SU-DHL-6 (cell line): ENCODE measurements at regions not wholly inside any gene's neighbourhood (a gene's known extent, or its start where the extent isn't known, plus 50 kb on each side); places are given as distances from the start of the nearest gene placed in this dataset.

ENCODE experiments used
- H2AFZ ChIP-seq: fragments of 200-600 bp; sonication (generic); 2 replicates; pipeline ENCODE4 v1.6.1; 2014; ENCODE audit warnings: low read depth, mild to moderate bottlenecking, moderate library complexity, mixed read lengths, antibody characterized with exemption, low read length; ENCODE audit not compliant: severe bottlenecking
- H3F3A ChIP-seq: fragments of 200-600 bp; shearing (Covaris generic); 2 replicates; pipeline ENCODE4 v1.6.0; 2016; ENCODE audit warnings: antibody characterized with exemption, mild to moderate bottlenecking; ENCODE audit not compliant: insufficient read depth
- H3K27ac ChIP-seq: fragments of 200-600 bp; sonication (generic); 2 replicates; pipeline ENCODE4 v1.5.1; 2016; ENCODE audit warnings: low read depth, mild to moderate bottlenecking, low read length, moderate library complexity, mixed read lengths
- H3K27me3 ChIP-seq: fragments of 200-600 bp; sonication (generic), shearing (Covaris generic); 2 replicates; pipeline ENCODE4 v1.6.0; 2014; ENCODE audit warnings: mild to moderate bottlenecking, low read length
- H3K36me3 ChIP-seq: fragments of 200-600 bp; sonication (generic); 2 replicates; pipeline ENCODE4 v1.6.1; 2014; ENCODE audit warnings: mild to moderate bottlenecking, low read length, mixed read lengths
- H3K4me2 ChIP-seq: fragments of 300-600, 200-600 bp; shearing (Covaris generic), sonication (generic); 2 replicates; pipeline ENCODE4 v1.6.0; 2014; ENCODE audit warnings: low read length, low read depth, mild to moderate bottlenecking; ENCODE audit not compliant: poor library complexity, severe bottlenecking
- H3K4me3 ChIP-seq: fragments of 200-600 bp; sonication (generic); 2 replicates; pipeline ENCODE4 v1.5.1; 2014; ENCODE audit warnings: antibody characterized with exemption, low read length, mild to moderate bottlenecking, mixed read lengths; ENCODE audit not compliant: insufficient read depth, poor library complexity, severe bottlenecking
- H3K79me2 ChIP-seq: fragments of 200-600 bp; sonication (generic); 2 replicates; pipeline ENCODE4 v1.6.1; 2014; ENCODE audit warnings: mild to moderate bottlenecking, low read length, moderate library complexity; ENCODE audit not compliant: insufficient read depth
- H3K9ac ChIP-seq: fragments of 200-600 bp; sonication (generic); 2 replicates; pipeline ENCODE4 v1.7.0; 2014; ENCODE audit warnings: mild to moderate bottlenecking, low read length
- H3K9me2 ChIP-seq: fragments of 200-600 bp; sonication (generic); replicated peaks from 2 replicates; pipeline ENCODE4 v1.6.1; 2014; ENCODE audit warnings: low read length; ENCODE audit not compliant: insufficient read depth
- H3K9me3 ChIP-seq: fragments of 200-600 bp; sonication (generic); 2 replicates; pipeline ENCODE4 v1.6.1; 2014; ENCODE audit warnings: low read length, mixed read lengths; ENCODE audit not compliant: insufficient read depth
- H4K20me1 ChIP-seq: fragments of 200-600 bp; sonication (generic); 2 replicates; pipeline ENCODE4 v1.6.1; 2014; ENCODE audit warnings: low read depth, mild to moderate bottlenecking, antibody characterized with exemption, low read length, moderate library complexity, mixed read lengths
- CTCF ChIP-seq: fragments of 200-600 bp; sonication (generic); IDR thresholded peaks from one replicate; pipeline ENCODE4 v1.5.1; 2017; ENCODE audit warnings: antibody characterized with exemption, mild to moderate bottlenecking, low read length, moderate library complexity; ENCODE audit not compliant: insufficient read depth, poor library complexity, severe bottlenecking
- EZH2phosphoT487 ChIP-seq: fragments of 200-600 bp; sonication (generic), shearing (Covaris generic); conservative IDR thresholded peaks from 2 replicates; pipeline ENCODE4 v1.6.1; 2018; ENCODE audit warnings: mild to moderate bottlenecking, antibody characterized with exemption, low read length, moderate library complexity, mixed read lengths

GRCh38 chr1:58885998-58886397 lies 102.2 kb upstream of the JUN start:
- no peaks in the 10 kb centered on the region for H3K27me3 ChIP-seq
- H3F3A ChIP-seq: no peaks in the 10 kb centered on the region
- TF ChIP-seq EZH2phosphoT487 (no peak), CTCF (no peak)
- H2AFZ ChIP-seq: no peak overlapping the region
- no peak overlapping the region for H3K27ac ChIP-seq
- H3K4me2 ChIP-seq: no peak overlapping the region
- H3K9ac ChIP-seq: no peak overlapping the region
- H3K79me2 ChIP-seq: no peaks in the 10 kb centered on the region
- H3K4me3 ChIP-seq: no peak overlapping the region
- no peaks in the 10 kb centered on the region for H3K9me2 ChIP-seq
- no peaks in the 10 kb centered on the region for H4K20me1 ChIP-seq
- H3K36me3 ChIP-seq: no peaks in the 10 kb centered on the region
- no peaks in the 10 kb centered on the region for H3K9me3 ChIP-seq

GRCh38 chr1:58886611-58887010 lies 102.8 kb upstream of the JUN start:
- no peaks in the 10 kb centered on the region for H3K9me3 ChIP-seq
- H2AFZ ChIP-seq: no peak overlapping the region
- no peak overlapping the region for H3K4me2 ChIP-seq
- H3K79me2 ChIP-seq: no peaks in the 10 kb centered on the region
- H3K36me3 ChIP-seq: no peaks in the 10 kb centered on the region
- H3K9me2 ChIP-seq: no peaks in the 10 kb centered on the region
- no peaks in the 10 kb centered on the region for H3K27me3 ChIP-seq
- no peak for TF ChIP-seq EZH2phosphoT487
- H3K27ac ChIP-seq: no peak overlapping the region
- H4K20me1 ChIP-seq: no peaks in the 10 kb centered on the region
- H3K9ac ChIP-seq: no peak overlapping the region
- no peaks in the 10 kb centered on the region for H3F3A ChIP-seq
- no peak overlapping the region for H3K4me3 ChIP-seq

- Histone ChIP-seq H3K9me2 (no peaks in the 10 kb centered on the region), H3K4me2 (no peak overlapping the region), H3F3A (no peaks in the 10 kb centered on the region), H3K36me3 (no peaks in the 10 kb centered on the region), H3K9me3 (no peaks in the 10 kb centered on the region), H3K79me2 (no peaks in the 10 kb centered on the region), H3K27ac (no peak overlapping the region), H3K27me3 (no peaks in the 10 kb centered on the region), H2AFZ (no peak overlapping the region), H4K20me1 (no peaks in the 10 kb centered on the region), H3K9ac (no peak overlapping the region), H3K4me3 (no peak overlapping the region)
- no peak for TF ChIP-seq EZH2phosphoT487
These were observed 103.2 kb upstream of the JUN start for GRCh38 chr1:58887059-58887458.

- TF ChIP-seq EZH2phosphoT487 (no peak), CTCF (no peak)
- Histone ChIP-seq H3K9me2 (no peaks in the 10 kb centered on the region), H3F3A (no peaks in the 10 kb centered on the region), H3K79me2 (no peaks in the 10 kb centered on the region), H3K27me3 (no peaks in the 10 kb centered on the region), H3K36me3 (no peaks in the 10 kb centered on the region), H3K27ac (no peak overlapping the region), H3K4me2 (no peak overlapping the region), H4K20me1 (no peaks in the 10 kb centered on the region), H3K9ac (no peak overlapping the region), H2AFZ (no peak overlapping the region), H3K9me3 (no peaks in the 10 kb centered on the region), H3K4me3 (no peak overlapping the region)
These were observed 105.0 kb upstream of the JUN start for GRCh38 chr1:58888833-58889232.
